ENCODE measurements at regions not wholly inside any gene's neighbourhood (a gene's known extent, or its start where the extent isn't known, plus 50 kb on each side); places are given as distances from the start of the nearest gene placed in this dataset.
"Not testable (repeated sequence)": the region's sequence is repeated elsewhere in the genome, so short reads cannot be mapped to it uniquely, and the experiment has no call there.

DNA sequence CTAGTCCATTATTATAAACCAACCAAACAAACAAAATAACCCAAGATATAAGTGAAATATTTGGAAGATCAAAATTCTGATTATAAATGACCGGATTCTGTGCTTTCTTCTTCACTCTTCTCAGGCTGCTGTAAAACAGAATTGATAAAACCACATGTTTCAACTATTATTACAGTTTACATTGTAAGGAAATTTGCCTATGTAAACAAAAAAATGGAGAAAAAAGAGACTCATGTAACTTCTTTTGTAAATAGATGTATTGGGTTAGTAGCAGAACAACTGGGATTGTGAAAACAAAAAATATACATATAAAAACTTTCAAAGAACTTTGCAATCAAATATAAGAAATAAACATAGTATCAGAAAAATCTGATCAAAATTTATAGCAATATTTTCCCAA lies 295.2 kb upstream of the CCDC179 start:
- no peak for DNase-seq

- DNase-seq = no peak
Measured at GRCh38 chr11:23164022-23164421, 303.7 kb upstream of the CCDC179 start.

- no peak for DNase-seq
Measured at GRCh38 chr11:23166376-23166775, 306.1 kb upstream of the CCDC179 start.

DNA sequence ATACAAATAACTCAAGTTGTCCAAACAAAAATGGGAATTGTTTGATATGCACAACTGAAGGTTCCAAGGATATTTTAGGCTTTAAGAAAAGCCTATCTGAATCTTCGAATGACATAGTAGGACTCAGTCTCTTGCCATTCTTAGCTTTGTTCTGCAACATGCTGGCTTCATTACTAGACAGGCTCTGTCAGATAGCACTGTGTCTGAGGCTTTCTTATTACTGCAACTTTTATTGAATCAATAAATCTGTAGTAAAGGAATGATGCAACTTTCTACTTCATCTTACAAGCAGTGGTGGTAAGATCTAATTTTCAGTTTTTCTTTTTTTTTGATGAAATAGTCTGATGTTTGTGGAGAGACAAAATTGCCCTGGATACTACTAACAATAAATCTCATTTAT lies 319.3 kb upstream of the CCDC179 start:
- DNase-seq = no peak

GRCh38 chr11:23181022-23181807 lies 320.9 kb upstream of the CCDC179 start:
- no peak for DNase-seq

- no peak for DNase-seq
Measured at GRCh38 chr11:23192256-23192655, 332.0 kb upstream of the CCDC179 start.

GRCh38 chr11:23201936-23202522 lies 341.8 kb upstream of the CCDC179 start:
- DNase-seq = no peak

GRCh38 chr11:23202611-23203010 lies 342.3 kb upstream of the CCDC179 start:
- DNase-seq = no peak

DNA sequence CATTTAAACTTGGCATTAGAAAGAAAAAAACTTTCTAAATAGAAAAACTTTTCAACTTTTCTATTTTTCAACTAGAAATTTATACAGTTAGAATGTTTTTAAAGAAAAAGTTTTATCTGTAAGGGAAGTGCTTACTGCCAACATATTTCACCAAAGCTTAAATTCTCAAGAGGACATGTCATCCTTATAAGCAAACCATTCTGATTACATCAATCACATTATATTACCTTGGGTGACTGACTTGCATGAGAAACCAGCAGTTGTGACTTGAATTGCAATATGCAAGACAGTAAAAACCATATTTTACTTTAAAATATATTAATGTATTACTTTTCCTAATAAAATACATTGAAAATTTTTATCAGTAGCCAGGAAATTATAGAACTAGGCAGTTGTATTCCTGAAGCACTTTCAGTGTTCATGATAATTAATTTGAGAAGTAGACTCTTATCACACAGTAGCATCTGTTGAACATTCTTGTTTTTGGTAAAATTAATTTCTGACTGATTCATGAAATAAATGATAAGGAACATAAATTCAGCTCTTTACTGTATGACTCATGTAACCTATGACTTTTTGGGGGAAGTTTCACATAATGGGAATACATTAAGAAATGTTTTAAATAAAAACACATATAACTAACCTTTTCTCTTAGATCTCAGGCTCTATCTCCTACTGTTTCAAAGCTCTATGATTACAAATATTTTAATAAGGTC lies 345.0 kb upstream of the CCDC179 start:
- DNase-seq = no peak

GRCh38 chr11:23206741-23207336 lies 346.6 kb upstream of the CCDC179 start:
- no peak for DNase-seq

GRCh38 chr11:23211221-23211620 lies 350.9 kb upstream of the CCDC179 start:
- no peak for DNase-seq

GRCh38 chr11:23212807-23213206 lies 352.5 kb upstream of the CCDC179 start:
- no peak for DNase-seq

GRCh38 chr11:23217072-23217471 lies 356.8 kb upstream of the CCDC179 start:
- no peak for DNase-seq

DNA sequence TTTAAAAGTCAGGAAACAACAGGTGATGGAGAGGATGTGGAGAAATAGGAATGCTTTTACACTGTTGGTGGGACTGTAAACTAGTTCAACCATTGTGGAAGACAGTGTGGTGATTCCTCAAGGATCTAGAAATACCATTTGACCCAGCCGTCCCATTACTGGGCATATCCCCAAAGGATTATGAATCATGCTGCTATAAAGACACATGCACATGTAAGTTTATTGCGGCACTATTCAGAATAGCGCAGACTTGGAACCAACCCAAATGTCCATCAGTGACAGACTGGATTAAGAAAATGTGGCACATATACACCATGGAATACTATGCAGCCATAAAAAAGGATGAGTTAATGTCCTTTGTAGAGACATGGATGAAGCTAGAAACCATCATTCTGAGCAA lies 359.8 kb upstream of the CCDC179 start:
- DNase-seq = not testable (repeated sequence)

GRCh38 chr11:23221366-23221765 lies 361.1 kb upstream of the CCDC179 start:
- DNase-seq = no peak

- no peak for DNase-seq
Measured at GRCh38 chr11:23226331-23227077, 366.2 kb upstream of the CCDC179 start.

DNA sequence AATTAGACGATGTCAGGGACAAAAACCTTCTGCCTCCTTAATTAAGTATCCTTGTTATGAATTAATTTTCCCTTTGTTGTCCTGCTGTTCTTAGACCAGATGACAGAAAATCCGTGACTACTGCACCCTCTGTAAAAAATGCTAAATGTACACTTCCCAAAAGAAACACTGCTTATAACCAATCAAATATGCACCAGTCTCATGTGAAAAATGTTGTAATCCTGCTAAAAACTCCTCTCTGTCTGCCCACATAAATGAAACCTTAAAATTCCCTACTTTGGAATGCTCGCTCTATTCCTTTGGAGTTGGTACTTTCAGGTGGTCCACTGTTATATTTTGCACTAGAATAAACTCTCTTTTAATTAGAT lies 366.8 kb upstream of the CCDC179 start:
- DNase-seq = no peak

GRCh38 chr11:23232652-23233051 lies 372.4 kb upstream of the CCDC179 start:
- DNase-seq = no peak

DNA sequence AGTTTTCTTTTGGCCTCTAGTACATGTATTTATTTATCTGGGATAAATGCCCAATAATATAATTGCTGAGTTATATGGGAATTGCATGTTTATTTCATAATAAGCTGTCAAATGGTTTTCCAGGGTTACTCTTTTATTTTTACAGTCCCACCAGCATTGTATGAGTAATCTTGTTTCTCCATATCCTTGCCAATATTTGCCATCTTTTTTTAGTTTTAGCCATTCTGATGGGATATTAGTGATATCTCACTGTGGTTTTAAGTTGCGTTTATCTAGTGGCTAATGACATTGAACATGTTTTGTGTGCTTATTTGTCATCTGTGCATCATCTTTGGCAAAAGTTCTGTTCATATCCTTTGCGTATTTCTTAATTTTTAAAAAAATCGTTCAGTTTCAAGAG lies 372.8 kb upstream of the CCDC179 start:
- no peak for DNase-seq

GRCh38 chr11:23236826-23237555 lies 376.7 kb upstream of the CCDC179 start:
- DNase-seq = no peak

DNA sequence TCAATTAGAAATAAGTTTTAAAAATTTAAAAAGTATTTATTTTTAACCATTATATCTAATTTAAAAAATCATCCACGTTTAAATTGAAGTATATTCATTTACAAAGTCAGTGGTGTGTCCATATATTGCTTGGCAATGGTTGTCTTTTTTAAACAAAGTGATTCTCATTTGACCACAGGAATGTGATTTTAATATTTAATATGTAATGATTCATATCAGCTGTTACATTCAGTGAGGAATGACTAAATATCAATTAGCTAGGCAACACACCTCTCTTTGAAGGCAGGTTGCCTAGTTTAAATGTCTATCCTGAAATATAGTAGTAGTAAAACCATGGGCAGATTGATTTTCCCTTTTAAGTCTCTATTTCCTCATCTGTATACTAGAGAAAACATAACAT lies 392.2 kb upstream of the CCDC179 start:
- no peak for DNase-seq

DNA sequence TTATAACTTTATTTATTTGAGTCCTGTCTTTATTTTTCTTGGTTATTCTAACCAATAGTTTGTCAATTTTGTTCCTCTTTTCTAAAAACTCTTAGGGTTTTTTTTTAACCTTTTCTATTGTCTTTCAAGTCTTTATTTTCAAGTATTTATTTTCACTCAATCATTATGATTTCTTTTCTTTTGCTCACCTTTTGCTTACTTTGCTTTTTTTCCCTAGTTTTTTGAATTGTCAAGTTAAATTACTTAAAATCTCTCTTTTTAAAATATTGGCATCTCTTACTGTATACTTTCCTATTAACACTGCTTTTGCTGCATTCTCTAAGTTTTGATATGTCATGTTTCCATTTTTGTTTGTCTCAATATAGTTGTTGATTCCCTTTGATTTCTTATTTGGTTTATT lies 396.8 kb upstream of the CCDC179 start:
- DNase-seq = no peak
